GM12872 (cell line): ENCODE measurements at regions not wholly inside any gene's neighbourhood (a gene's known extent, or its start where the extent isn't known, plus 50 kb on each side); places are given as distances from the start of the nearest gene placed in this dataset.

Source experiments
- TF ChIP-seq, protein P1 (sequence below): IDR thresholded peaks from 3 replicates; pipeline ENCODE4 v1.5.1; 2011; ENCODE audit warnings: low read depth, mild to moderate bottlenecking, low read length, moderate library complexity; ENCODE audit not compliant: insufficient read depth

DNA sequence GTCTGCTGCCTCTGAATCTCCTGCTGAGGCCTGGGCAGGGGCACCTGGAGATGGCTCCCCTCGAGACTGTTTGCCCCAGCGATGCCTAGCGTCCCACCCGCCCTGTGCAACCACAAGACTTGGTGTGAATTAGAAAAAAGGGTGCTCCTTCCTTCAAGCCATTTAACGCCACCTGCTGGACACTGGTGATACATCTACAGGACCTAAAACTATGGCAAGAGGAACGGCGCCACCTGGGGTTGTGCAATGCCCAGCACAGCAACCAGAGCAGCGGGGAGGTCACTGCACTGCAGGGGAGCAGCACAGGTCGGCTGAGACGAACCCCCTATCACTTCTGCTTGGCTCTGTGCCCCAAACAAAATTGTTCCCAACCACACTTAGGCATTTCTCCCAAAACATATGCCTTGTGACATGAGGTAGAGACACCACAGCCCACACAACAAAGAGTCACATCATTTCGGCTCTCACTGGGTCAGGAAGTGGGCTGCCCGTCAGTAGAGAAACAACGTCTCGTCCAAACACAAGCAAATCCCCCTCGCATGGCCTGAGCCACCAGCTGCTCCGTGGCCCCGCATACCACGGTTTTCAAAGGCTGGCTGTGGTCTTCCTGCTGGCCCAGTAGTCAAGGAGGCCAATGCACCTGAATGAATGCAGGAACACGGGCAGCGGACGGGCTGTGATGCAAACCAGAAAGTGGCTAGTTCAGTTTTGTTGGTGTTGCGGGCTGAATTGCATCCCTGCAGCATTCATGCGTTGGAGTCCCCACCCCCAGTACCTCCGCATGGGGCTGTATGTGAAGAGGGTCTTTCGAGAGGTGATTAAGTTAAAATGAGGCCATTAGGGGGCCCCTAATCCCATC lies 171.9 kb downstream of the SHANK2 start:
- TF ChIP-seq, protein P1, sequence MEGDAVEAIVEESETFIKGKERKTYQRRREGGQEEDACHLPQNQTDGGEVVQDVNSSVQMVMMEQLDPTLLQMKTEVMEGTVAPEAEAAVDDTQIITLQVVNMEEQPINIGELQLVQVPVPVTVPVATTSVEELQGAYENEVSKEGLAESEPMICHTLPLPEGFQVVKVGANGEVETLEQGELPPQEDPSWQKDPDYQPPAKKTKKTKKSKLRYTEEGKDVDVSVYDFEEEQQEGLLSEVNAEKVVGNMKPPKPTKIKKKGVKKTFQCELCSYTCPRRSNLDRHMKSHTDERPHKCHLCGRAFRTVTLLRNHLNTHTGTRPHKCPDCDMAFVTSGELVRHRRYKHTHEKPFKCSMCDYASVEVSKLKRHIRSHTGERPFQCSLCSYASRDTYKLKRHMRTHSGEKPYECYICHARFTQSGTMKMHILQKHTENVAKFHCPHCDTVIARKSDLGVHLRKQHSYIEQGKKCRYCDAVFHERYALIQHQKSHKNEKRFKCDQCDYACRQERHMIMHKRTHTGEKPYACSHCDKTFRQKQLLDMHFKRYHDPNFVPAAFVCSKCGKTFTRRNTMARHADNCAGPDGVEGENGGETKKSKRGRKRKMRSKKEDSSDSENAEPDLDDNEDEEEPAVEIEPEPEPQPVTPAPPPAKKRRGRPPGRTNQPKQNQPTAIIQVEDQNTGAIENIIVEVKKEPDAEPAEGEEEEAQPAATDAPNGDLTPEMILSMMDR = peak; percentile 94

DNA sequence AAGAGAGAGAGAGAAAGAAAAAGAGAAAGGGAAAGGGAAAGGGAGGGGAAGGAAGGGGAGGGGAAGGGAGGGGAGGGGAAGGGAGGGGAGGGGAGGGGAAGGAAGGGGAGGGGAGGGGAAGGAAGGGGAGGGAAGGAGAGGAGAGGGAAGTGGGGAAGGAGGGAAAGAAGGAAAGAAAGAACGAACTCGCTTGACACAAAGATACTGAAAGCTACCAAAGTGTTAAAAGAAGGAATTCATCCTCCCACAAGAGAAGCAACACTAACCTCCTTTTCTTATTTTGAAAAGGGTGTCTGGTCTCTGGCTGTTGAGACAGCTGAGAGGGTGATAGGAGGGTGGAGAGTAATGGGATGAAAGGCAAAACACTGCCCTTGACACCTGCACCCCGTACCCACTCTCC lies 172.6 kb downstream of the SHANK2 start:
- TF ChIP-seq, protein P1 = no peak

DNA sequence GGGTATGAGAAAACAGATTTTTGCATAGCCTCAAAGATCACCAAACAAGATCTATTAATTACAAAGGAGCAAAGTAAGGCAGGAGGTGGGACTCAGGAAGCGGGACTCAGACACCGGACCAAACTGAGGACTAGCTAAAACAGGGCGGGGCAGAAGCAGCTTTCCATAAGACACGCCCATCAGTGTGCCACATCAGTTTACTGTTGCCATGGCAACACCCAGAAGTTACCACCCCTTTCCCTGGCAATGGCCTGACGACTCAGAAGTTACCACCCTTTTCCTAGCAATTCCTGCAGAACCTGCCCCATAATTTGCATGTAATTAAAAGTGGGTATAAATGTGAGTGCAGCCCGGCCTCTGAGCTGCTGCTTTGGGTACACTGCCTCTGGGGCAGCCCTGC lies 173.9 kb downstream of the SHANK2 start:
- TF ChIP-seq, protein P1 = no peak

DNA sequence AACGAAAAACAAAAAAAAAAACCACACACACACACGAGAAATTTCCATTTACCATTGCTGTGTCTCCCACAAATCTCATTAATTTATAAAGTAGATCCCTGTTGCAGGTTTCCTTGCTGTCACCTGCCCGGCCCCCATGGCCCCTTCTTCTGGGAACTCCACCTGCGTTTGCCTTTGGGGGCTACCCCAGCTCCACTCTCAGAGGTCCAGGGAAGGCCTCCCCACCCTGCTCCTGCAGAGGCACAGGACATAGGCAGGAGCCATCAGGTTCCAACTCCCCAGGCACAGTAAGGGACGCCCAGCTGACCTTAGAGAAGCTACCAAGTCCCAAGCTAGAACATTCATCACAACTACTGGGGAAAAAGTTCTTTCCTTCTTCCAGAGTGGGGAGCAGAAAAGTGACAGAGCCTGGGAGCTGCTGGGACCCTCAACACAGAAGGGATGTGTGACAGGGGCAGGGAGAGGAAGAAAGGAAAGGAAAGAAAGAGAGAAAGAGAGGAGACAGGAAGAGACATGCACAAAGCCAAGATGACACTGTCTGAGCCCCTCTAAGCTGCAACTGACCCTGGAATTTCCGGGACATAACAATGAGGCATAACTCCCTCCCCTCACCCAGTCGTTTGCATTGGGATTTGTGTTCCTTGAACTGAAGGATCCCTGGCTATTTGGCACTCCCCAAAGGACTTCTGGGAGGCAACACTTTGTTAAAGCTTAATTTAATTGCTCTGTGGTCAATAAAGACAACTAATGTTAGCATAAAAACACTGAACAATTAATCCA lies 175.7 kb downstream of the SHANK2 start:
- TF ChIP-seq, protein P1 = no peak

DNA sequence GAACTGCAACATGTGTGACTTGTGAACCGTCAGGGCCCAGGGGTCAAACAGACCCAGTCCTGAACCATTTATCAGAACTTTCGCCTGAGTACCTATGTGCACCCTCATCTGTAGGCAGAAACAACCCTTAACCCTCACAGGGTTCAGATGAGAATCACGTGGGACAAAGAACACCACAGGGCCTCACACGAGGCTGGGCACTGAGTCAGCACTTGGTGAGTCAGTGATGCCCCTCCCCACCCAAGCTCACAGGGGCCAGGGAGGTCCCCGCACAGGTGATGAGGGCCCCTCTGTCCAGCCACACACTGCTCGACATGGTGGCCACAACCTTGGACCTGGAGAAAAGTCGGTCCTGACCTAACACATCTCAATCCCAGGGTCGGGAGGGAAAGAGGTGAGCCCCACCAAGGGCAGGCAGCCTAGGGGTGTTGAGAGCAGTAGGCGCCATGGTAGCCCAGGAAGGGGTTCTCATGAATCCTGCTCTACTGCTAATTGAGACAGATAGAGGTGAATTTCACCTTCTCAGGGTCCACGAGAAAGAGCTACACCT lies 176.4 kb downstream of the SHANK2 start:
- TF ChIP-seq, protein P1 = no peak

DNA sequence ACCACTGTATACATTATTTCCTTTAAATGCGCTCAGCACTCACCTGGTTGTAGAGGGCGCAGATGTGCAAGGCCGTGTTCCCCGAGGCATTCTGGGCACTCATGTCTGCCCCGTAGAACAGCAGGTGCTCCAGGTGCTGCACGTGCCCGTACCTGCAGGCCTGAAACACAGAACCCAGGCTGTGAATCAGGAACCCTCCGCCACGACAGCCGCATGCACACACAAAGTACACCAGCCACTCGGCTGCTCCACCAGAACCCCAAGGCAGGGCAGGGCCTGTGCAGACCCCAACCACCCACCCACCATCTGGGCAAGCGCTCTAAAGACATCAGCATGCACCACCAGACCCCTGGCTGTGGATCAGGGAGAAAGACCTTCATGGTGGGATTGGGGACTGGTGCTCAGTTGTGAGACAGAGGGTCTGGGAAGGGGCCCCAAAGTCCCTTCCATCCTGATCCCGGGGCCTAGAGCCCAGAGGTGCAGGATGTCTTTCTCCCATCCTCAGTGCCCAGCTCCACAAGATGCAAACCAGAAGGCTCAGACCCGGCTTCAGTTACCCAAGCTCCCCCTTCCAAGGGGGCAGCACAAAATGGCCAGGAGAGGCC lies 177.2 kb downstream of the SHANK2 start:
- TF ChIP-seq, protein P1 = no peak
